Renal cortex interstitium (tissue), 11 donors: ENCODE measurements at regions not wholly inside any gene's neighbourhood (a gene's known extent, or its start where the extent isn't known, plus 50 kb on each side); places are given as distances from the start of the nearest gene placed in this dataset.
A peak's percentile ranks its signal among the peaks of the same experiment; 100 is the strongest.

Experiments
- DNase-seq, 11 donors: peaks; one replicate each; pipeline ENCODE4 v3.0.0-alpha.2; 2013; ENCODE audit warnings: low read depth in 9 of 11, low spot score in 4 of 11; ENCODE audit errors: extremely low read depth in 1 of 11

- DNase-seq, result no peak
Measured at GRCh38 chr6:168961264-168961656, 292.4 kb downstream of the THBS2 start.

DNA sequence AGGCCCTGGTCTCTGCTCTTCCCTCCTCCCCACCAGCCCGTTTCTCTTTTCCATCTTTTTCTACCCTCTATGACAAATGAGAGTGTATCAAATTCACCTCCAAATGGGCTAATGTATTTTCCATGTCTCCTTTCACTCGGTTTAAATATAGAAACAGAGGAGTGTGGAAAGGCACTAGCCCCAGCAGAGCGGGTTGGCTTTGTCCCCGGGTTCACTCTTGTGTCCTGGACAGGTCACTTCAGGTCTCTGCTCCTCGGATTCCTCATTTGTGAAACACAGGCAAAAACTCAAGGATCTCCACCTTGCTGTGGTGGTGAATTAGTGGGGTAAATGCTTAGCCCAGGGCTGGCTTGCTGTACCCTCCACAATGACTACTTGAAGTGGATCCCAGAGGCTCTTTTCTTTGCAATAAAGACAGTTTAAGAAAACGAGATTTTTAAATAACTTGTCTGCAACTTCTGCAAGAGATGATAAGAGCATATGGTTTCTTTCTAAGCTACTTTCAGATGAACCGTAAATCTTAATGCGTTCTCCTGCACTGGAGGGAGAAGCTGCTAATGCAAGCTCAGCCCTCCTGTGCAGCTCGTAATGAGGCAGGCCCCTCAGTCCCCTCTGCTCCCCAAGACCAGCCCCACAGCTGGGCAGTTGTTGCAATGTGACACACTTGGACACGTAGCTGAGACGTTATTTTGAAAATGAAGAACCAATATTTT, 292.9 kb downstream of the THBS2 start:
- no peak for DNase-seq

DNA sequence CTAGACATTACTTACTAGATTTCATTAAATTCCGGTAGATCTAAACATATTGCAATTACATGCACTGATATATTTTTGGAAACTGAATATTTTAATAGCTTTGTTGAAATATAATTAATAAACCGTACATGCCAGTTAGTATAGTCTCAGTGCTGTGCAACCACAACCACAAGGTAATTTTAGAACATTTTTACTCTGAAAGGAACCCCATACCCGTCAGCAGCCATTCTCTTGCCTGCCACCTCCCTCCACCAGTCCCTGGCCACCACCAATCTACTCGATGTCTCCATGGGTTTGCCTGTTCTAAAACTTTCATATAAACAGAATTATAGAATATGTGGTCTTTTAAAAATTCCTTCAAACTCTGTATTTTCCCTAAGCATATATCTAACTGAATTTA, 293.9 kb downstream of the THBS2 start:
- DNase-seq, result no peak

DNA sequence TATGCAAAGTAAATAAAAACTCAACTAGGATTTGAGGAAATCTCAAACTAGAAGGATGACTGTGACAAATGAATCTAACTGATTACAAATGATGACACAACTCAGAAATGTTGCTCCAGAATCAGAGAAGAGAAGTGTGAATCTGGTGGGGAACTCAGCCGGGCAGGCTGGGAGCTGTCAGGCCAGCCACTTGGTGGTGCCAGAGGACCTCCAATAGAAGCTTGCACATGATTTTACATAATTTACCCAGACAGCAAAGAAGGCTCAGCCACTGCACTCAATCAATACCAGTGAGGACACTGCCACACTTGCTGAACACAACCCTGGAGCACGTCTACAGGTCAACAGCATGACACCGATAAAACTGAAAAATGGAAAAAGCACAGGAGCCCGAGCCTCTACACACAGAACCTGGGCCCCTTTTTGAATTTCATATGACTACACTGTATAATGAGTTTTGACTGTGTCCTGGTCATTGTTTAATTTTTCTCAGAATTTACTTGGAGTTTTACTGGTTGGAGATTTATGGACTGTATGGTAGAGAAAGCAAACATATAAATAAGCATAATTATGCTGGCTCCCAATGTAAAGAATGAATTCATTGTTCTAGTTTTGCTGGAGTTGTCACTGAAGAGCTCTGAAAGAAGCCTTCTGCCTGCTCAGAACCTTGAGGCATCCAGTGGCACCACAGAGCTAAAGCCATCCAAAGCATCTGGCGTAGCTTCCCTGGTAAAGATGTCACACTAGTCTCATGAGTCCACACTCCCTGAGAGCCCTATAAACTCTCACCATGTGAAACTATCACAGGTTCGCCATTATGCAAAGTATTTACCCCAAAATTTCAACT, 296.5 kb downstream of the THBS2 start:
- DNase-seq, result peak in 2 of 11 donors; percentile 43 to 56

DNA sequence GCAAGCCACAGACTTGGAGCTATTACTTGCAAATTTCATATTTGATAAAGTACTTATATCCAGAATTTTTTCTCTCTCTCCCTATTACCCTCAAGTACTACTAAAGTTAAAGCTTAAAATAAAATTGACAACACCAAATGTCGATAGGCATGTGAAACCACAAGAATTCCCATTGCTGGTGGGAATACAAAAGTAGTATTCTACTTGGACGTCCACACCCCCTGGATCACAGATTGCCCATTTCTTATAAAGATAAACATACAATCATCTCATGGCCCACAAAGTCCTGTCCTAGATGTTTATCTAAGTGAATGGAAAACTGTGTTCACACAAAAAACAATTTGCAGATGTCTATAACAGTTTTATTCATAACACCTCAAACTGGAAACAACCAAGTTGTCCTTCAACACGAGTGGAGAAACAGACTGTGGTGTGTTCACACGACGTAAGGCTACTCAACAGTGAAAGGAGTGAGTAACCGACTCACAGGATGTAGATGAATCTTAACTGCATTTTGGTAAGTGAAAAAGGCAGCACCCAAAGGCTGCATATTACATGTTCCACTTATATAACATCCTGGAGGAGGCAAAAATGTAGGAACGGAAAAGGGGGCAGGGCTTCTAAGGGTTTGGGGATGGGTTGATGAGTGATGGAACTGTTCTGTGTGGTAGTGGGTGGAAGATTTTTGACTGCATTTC, 297.4 kb downstream of the THBS2 start:
- no peak for DNase-seq

GRCh38 chr6:168953461-168953860, 300.2 kb downstream of the THBS2 start:
- DNase-seq, result no peak

- peak in 2 of 11 donors; percentile 33 to 43 for DNase-seq
Measured at GRCh38 chr6:168951217-168951616, 302.4 kb downstream of the THBS2 start.

- no peak for DNase-seq
Measured at GRCh38 chr6:168950858-168951214, 302.8 kb downstream of the THBS2 start.

- peak in 2 of 11 donors; percentile 40 to 45 for DNase-seq
Measured at GRCh38 chr6:168949981-168950857, 303.4 kb downstream of the THBS2 start.

DNA sequence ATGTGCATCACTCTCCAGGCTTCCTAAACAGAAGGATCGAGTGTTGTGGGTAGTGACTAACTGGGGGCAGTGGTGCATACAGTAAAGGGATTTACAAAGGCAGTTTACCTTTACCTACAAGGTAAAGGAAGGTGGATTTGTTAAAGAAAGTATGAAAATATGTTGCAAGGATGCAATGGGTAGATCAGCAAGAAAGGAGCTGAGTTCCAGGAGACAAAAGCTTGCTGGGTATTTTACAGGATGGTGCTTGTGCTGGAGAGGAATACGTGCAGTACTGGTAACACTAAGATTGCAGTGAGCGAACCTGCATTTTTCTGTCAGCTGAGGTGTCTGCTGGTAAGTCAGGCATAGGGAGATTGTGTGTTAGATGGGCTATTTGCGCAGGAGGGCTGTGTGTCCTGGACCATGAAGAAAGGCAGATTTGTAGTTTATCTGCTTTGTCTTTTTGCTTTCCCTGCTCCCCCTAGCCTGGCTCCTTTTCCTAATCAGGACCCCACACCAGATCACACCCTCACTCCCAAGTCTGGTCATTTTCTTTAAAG, 304.6 kb downstream of the THBS2 start:
- DNase-seq, result no peak

GRCh38 chr6:168948002-168948401, 305.6 kb downstream of the THBS2 start:
- DNase-seq, result no peak

GRCh38 chr6:168943231-168943905, 310.3 kb downstream of the THBS2 start:
- DNase-seq, result no peak

- DNase-seq, result no peak
Measured at GRCh38 chr6:168942646-168943045, 311.0 kb downstream of the THBS2 start.

GRCh38 chr6:168941036-168941435, 312.6 kb downstream of the THBS2 start:
- DNase-seq, result no peak

DNA sequence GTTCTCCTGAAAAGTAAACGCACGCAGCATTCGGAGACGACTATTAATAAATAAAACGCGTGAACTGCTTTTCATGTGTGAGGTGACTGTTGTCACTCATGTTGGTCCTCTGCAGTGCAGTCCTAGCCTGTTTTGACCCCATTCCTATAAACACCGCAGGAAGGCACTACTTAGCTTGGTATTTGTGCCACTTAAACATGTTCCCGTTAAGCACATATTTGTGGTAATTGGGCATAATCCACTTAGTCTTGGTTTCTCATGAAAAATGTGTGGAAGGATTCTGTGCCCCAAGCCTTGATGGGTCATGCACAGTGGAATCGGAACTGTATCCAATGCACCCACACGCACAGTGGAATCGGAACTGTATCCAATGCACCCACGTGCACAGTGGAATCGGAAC, 313.9 kb downstream of the THBS2 start:
- no peak for DNase-seq

- DNase-seq, result no peak
Measured at GRCh38 chr6:168939041-168939440, 314.6 kb downstream of the THBS2 start.

- no peak for DNase-seq
Measured at GRCh38 chr6:168938546-168938945, 315.1 kb downstream of the THBS2 start.

GRCh38 chr6:168937054-168937453, 316.6 kb downstream of the THBS2 start:
- DNase-seq, result no peak
